ENCODE measurements at regions not wholly inside any gene's neighbourhood (a gene's known extent, or its start where the extent isn't known, plus 50 kb on each side); places are given as distances from the start of the nearest gene placed in this dataset.

- no peak for TF ChIP-seq CTCF (IDR thresholded peaks at IDR 0.05; ENCODE audit: insufficient read depth, low read depth, low read length)
- no peak for TF ChIP-seq EZH2 (IDR thresholded peaks at IDR 0.05; ENCODE audit: insufficient read depth, low read length)
Observed at GRCh38 chr3:182464513-182465145, 328.7 kb upstream of the ATP11B start.

All from astrocyte (in vitro differentiated cells and primary cell).